ENCODE measurements at regions not wholly inside any gene's neighbourhood (a gene's known extent, or its start where the extent isn't known, plus 50 kb on each side); places are given as distances from the start of the nearest gene placed in this dataset.

DNA sequence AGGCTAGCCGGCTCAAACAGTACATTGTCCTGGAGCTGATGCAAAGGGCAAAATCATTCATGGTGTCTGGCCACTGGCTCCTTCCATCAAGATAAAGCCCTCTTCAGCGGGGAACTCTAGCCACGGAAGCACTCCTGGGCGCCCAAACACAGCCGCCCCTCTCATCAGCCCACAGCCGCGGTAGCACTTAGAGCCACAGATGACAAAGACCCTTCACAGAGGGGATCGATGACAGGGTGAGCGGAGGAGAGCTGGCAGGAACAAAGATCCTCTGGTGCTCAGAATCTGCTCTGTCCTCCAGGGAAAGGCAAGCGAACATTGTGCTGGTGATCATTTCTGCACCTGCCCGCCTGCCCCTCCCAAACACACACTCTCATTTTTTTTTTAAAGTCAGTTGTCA, 222.2 kb upstream of the NRP1 start:
- TF ChIP-seq POLR2AphosphoS5 (IDR thresholded peaks at IDR 0.05; ENCODE audit: low read depth, low read length) (no peak), POLR2A (IDR thresholded peaks at IDR 0.05; ENCODE audit: low read depth, low read length) (no peak), TAF1 (IDR thresholded peaks at IDR 0.05; ENCODE audit: borderline replicate concordance, low read depth, low read length) (no peak)
